HuH-7.5 (cell line): ENCODE measurements at regions not wholly inside any gene's neighbourhood (a gene's known extent, or its start where the extent isn't known, plus 50 kb on each side); places are given as distances from the start of the nearest gene placed in this dataset.

Source experiments
- DNase-seq: peaks from one replicate; pipeline ENCODE4 v3.0.0; 2011; ENCODE audit warnings: low spot score

GRCh38 chr3:144296808-144297207 lies 325.2 kb downstream of the DIPK2A start:
- DNase-seq: no peak

- DNase-seq: no peak
Observed at GRCh38 chr3:144301863-144302262, 330.2 kb downstream of the DIPK2A start.

GRCh38 chr3:144307951-144308350 lies 336.3 kb downstream of the DIPK2A start:
- DNase-seq: no peak

- no peak for DNase-seq
Observed at GRCh38 chr3:144308396-144308795, 336.8 kb downstream of the DIPK2A start.

- DNase-seq: no peak
Observed at GRCh38 chr3:144312702-144313101, 341.1 kb downstream of the DIPK2A start.

GRCh38 chr3:144314946-144315345 lies 343.3 kb downstream of the DIPK2A start:
- no peak for DNase-seq

GRCh38 chr3:144317961-144318360 lies 346.3 kb downstream of the DIPK2A start:
- DNase-seq: no peak

GRCh38 chr3:144324076-144324475 lies 352.5 kb downstream of the DIPK2A start:
- DNase-seq: no peak

GRCh38 chr3:144332868-144333267 lies 361.2 kb downstream of the DIPK2A start:
- no peak for DNase-seq

GRCh38 chr3:144341471-144341870 lies 369.8 kb downstream of the DIPK2A start:
- DNase-seq: no peak

- DNase-seq: no peak
Observed at GRCh38 chr3:144343343-144343742, 371.7 kb downstream of the DIPK2A start.

GRCh38 chr3:144343777-144344176 lies 372.2 kb downstream of the DIPK2A start:
- no peak for DNase-seq

- DNase-seq: no peak
Observed at GRCh38 chr3:144344925-144345548, 373.4 kb downstream of the DIPK2A start.

- no peak for DNase-seq
Observed at GRCh38 chr3:144350125-144350524, 378.5 kb downstream of the DIPK2A start.

- DNase-seq: no peak
Observed at GRCh38 chr3:144351011-144351410, 379.4 kb downstream of the DIPK2A start.

- DNase-seq: no peak
Observed at GRCh38 chr3:144351773-144352365, 380.2 kb downstream of the DIPK2A start.

GRCh38 chr3:144358191-144358590 lies 386.6 kb downstream of the DIPK2A start:
- DNase-seq: no peak

GRCh38 chr3:144361002-144361401 lies 389.4 kb downstream of the DIPK2A start:
- no peak for DNase-seq

- no peak for DNase-seq
Observed at GRCh38 chr3:144362126-144362525, 390.5 kb downstream of the DIPK2A start.

- DNase-seq: no peak
Observed at GRCh38 chr3:144363856-144364255, 392.2 kb downstream of the DIPK2A start.

- DNase-seq: no peak
Observed at GRCh38 chr3:144364737-144365136, 393.1 kb downstream of the DIPK2A start.

- DNase-seq: no peak
Observed at GRCh38 chr3:144369129-144369879, 397.7 kb downstream of the DIPK2A start.

- DNase-seq: no peak
Observed at GRCh38 chr3:144375088-144375487, 403.5 kb downstream of the DIPK2A start.
